EL (cell line): ENCODE measurements at regions not wholly inside any gene's neighbourhood (a gene's known extent, or its start where the extent isn't known, plus 50 kb on each side); places are given as distances from the start of the nearest gene placed in this dataset.

ENCODE experiments used
- DNase-seq: peaks from one replicate; pipeline ENCODE4 v3.0.0-alpha.2; 2016

DNA sequence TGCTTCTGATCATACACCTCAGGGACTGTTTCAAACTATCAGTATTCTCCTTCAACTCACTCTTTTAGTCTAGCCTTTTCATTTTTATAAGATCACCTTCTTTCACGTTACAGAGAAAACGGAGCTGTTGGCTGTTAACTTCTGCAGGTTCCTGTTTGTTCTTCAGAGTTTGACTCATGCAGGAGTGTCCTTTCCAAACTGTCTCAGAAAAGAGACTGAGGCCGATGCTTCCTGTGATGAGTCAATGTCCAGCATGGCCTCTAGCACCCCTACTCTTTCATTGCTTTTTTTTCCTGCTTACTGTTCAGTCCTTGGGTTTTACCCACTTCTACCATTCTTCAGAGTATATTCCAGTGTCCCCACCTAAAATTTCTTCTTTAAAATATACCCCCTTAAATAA, 240.8 kb upstream of the RGPD4 start:
- DNase-seq = peak; percentile 59

DNA sequence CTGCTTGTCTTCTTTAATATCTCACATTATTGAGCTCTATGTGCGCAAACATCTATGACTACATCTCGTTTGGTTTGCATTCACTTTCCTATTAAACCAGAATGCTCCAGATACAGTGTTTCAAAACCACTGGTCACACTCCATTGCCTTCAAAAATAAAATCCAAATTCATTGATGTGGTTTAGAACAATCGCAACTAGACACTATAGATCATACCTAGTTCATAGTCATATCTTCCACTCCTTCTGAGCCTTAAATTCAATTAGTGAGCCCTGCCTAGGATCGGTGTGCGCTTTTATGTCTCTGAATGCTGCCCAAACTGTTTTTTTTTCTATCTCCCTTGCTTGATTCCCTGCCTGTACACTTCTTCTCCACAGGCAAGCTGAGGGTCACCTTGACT, 238.5 kb upstream of the RGPD4 start:
- DNase-seq = no peak

DNA sequence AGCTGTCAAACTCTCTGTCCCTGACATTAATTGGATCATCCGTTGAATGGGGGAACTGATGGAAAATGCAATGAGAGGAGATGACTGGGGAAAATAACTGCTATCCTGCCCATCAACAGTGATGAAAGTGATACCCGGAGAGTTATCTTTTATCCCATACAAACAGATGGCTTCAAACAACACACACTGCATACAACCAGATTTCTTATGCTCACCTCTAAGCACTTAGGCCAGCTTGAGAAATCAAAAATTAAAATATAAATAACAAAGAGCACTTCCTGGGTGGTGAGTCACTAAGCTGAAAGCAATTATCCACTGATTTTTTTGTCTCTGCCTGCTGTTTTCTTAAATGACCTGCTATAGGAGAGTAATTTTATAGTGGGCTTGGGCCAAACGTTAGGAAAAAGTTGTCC, 237.6 kb upstream of the RGPD4 start:
- DNase-seq = peak; percentile 29

DNA sequence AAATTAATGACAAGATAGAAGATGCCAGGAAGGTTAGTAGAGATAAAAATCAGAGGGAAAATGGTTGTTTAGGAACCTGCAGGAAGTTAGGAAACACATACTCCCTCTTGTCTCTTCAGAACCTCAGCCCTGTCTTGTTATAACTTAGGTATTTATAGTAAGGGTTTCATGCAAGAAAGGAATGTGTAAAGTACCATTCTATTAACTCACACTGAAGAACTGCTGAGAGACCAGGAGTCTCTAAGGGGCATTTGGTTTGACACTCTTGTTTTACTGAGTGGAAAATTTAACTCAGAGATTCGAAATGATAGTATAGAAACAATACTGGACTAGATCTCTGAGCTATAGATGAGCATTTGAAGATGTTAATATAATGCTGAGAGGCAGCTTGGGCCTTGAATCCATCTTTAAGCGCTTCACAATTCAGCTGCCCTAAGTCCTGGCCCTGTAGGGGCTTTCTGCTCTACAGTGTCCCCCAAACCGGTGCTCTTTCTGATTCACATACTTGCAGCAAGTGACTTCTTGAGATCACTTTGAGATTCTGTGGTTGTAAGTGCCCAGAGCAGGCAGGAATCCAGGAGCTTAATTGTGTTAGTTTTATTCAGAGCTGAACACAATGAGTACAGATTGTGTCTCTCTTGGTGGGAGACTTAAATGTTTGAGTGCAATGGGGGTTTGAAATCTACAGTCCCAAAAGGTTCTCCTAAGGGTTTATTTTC, 235.0 kb upstream of the RGPD4 start:
- peak; percentile 51 for DNase-seq

DNA sequence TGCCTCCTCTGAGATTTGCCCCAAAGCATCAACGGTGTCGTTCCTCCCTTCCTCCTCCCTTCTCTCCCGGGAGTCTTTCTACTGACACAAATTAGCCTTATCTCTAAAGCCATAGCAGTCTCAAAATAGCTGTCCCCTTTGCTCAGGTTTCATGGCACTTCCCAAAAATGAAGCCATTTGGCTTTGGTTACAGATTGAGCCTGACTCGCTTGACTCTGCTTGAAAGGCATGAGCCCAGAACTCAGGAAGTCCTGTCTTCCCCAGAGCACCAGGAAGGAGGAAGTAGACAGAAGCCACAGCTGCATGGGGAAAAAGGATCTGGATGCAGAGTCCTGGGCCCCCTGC, 234.4 kb upstream of the RGPD4 start:
- DNase-seq = peak; percentile 12

DNA sequence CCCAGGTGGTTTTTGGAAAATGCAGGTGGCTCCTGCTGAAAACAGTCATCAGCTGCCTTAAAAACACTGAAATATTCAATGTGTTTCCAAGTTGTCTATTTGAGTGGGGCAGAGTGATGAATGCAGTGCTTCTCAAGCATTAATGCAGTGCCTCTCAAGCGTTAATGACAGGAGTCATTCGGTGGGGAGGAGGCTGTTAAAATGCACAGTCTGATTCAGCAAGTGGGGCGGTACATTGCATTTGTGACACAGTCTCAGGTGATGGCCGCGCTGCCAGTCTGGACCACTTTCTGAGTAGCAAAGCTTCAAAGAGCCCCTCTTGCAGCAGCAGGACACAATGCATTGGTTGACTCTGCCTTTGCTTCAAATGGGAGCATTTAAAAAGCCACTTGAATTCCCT, 231.4 kb upstream of the RGPD4 start:
- no peak for DNase-seq

DNA sequence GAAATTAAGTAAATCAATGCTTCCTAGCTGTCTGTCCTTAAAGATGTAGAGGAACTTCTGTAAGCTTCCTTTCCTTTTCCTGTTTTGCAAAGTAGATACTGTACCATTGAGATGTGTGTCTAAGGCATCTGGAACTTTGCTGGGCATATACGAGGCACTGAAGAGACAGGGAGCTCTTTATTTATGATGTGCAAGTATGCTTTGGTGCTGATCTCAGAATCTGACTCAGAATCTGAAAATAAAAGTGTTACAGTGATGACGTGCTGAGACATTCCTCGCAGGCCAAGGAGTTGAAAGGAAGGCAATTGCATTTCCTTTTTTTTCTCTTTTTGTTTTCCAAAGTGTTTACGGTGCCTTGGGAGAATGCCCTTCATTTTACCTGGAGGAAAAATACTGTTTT, 230.9 kb upstream of the RGPD4 start:
- DNase-seq = peak; percentile 82

DNA sequence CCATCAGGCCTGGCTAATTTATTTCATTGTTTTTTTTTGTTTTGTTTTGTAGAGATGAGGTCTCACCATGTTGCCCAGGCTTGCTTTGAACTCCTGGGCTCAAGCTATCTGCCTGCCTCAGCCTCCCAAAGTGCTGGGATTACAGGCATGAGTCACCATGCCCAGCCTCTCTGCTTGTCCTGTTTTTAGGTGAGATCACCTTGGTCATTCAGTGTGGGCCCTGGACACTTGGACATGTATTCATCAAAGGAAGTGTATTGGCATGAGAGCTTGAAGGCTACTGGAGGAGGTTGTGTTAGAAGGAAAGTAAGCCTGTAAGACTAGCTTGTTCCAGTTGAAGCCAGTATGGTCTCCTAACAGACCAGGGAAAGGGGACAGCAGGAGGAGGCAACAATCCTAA, 229.2 kb upstream of the RGPD4 start:
- no peak for DNase-seq

DNA sequence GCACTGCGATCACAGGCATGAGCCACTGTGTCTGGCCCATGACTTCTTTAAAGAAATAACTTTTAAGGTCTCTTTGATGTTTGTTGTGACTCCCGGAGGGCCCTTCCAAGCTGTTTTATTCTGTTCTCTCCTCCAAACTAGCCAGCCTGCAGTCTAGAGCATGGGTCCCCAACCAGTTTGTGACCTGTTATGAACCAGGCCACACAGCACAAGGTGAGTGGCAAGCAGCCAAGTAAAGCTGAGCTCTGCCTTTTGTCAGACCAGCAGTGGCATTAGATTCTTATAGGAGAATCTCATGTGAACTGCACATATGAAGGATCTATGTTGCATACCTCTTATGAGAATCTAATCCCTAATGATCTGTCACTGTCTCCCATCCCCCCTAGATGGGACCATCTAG, 223.9 kb upstream of the RGPD4 start:
- no peak for DNase-seq

DNA sequence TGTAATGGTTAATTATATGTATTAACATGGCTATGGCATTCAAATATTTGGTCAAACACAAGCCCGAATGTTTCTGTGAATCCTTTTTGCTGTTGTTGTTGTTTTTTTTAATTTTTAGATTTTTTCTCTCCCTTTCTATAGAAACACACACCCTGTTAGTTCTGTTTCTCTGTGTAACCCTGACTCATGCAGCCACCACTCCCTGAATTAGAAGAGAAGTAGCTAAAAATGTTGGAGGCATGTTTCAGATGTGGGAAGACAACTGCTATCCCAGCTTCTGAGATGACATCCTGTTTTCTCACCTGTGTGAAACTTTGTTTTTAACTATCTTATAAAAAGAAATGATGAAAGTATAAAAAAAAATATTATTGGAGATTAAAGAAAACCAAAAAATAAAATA, 219.6 kb upstream of the RGPD4 start:
- DNase-seq = no peak

DNA sequence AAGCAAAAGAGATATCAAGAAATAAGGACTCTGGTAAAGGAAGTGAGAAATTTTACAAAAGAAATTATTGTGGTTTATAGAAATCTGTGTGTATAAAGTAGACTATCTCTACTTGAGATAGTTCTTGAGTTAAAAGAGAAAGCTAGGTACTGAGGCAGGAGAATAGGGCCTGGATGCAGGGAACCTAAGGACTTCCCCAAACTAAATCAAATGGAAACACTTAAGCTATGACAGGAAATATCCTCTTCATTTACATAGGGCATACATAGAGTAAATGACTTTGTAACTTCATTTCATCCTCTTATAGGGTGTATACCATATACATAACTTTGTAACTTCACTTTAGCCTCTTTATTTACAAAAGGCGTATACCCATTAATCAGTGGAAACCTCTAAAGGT, 219.2 kb upstream of the RGPD4 start:
- no peak for DNase-seq

DNA sequence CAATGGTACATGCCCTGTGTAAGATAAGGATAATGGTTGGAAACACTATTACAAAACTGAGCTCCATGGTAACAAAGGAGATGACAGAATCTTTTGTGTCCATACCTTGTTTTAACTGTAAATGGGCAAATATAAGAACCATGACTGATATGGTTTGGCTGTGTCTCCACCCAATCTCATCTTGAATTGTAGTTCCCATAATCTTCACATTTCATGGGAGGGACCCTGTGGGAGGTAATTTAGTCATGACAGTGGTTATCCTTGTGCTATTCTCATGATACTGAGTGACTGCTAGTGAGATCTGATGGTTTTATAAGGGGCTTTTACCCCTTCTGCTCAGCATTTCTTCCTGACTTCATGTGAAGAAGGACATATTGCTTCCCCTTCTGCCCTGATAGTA, 211.7 kb upstream of the RGPD4 start:
- DNase-seq = no peak

DNA sequence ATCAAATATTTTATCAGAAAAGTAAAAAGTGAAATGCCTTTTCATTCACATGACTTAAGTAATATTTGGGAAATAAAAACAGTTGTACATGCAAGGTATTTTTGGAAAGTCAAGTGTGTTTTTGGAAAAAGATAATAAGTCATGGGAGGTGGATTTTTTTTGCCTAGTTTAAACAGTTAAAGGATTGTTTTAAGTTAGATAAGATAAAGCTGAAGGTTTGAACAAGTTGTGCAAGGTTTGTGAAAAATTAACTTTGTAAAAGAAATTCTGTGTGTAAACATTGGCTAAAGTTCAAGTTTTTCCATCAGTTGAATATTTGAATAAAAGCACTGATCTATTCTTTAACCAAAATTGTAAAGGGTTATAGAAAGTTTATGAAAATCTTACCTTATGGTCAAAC, 207.9 kb upstream of the RGPD4 start:
- no peak for DNase-seq

DNA sequence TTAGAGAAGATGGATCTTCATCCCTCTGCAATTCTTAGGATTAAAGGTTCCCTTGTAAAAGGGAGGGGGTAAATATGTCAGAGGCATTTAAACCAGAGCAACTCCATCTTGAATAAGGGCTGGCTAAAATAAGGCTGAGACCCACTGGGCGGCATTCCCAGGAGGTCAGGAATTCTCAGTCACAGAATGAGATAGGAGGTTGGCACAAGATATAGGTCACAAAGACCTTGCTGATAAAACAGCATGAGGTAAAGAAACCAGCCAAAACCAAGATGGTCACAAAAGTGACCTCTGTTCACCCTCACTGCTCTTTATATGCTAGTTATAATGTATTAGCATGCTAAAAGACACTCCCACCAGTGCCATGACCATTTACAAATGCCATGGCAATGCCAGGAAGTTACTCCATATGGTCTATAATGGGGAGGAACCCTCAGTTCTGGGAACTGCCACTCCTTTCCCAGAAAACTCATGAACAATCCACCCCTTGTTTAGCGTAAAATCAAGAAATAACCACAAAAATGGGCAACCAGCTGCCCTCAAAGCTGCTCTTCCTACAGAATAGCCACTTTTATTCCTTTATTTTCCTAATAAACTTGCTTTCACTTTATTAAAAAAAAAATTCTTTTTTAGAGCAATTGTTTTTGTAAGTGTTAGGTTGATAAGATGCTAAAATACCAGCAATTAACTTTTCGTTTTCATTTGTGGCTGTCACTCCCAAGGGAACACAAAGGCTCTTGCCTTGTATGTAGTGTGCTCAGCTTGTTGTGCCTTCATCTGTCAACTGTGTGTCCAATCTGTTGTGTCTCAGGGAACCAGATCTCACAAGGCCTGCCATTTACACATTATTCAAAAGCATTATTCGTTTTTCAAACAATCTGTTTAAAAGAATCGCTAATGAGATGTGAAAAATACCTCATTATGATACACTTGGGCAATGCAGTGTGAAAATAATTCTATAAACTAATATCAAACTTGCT, 205.2 kb upstream of the RGPD4 start:
- DNase-seq = no peak

DNA sequence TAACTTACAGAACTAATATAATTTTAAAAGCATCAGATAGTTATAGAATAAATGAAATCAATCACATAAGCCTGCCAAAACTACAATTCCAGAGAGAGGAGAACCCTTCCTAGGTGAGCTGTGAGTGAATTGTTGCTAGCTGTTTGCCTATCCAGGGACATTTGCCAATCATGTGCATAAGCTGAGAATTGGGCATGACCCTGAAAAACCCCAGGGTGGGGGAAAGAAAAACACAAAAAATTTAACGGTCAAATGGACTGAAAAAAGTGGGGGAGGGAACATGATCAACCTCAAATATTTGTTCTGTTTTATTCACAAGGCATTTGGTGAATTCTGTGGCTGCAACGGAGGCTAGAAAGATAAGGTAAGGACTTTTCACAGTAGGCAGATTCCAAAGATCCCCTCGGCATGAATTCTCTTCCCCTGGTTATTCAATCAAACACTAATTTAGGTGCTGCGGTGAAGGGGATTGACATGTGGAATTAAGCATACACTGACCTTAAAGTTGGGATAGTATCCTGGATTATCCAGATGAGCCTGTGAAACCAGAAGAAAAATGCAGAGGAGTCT, 203.9 kb upstream of the RGPD4 start:
- DNase-seq = no peak

DNA sequence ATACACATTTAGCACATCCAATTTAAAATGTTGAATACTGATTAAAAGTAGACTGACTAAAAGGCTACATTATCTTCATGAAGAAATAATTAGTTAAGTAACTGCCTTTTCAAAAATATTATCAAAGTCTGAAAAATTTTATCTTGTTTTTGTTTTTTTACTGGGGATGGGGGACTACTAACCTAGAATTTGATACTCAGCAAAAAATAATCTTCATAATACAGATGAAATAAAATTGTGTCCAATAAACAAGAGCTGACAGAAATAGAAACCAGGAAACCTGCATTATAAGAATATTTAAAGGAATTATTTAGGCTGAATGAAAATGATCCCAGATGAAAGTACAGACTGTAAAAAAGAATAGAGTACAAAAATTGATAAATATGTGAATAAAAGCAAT, 200.7 kb upstream of the RGPD4 start:
- no peak for DNase-seq

DNA sequence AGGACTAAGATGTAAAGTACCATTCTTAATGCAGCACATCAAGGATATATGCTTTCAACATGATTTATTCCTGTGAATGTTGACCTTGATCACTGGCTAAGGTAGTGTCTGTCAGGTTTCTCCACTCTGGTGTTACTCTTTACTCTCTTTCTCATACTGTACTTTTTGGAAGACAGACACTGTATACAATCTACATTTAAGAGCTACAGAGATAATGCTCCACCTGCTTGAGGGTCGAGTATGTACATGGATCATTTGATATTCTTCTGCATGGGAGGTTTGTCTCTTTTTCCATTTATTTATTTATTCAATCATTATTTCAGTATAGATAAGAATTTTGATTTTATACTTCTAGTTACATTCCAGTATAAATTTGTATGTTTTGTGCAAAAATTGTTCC, 199.5 kb upstream of the RGPD4 start:
- DNase-seq = peak; percentile 19

DNA sequence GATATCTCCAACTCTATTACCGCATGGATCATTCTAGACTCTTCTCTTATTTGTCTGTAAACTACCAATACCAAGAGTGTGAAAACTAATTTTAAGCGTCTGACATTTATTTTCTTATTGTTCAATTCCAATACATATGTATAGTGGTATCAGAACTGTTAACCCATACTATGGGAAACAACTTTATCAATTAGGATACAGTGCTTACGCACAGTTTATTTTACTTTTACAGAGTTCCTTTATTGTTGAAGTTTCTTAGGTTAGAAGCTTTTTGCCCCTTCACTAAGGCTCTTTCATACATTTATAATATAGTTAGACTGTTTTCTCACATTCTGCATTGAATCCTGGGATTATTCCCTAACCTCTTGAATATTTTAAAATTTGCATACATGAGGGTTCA, 198.8 kb upstream of the RGPD4 start:
- DNase-seq = no peak

DNA sequence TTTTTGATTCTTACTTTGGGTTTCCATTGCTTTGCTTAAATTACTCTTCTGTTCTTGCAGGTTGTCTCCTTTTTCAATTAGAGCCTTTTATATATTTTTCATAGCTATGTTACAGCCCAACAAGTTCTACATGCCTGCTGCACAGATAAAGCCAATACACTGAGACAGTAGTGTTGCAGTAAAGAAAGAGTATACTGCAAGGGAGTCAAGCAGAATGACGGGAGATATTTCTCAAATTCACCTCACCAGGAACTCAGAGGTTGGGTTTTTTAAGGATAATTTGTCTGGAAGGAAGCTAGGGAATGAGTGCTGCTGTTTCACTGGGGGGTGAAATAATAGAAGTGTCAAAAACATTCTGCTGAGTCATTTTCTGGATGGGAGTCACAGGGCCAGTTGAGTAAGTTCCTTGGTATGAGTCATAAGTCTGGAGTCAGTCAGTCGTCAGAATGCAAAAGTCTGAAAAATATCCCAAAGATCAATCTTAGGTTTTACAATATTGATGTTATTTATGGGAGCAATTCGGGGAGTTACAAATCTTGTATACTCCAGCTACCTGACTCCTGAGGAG, 193.0 kb upstream of the RGPD4 start:
- DNase-seq = peak; percentile 86

DNA sequence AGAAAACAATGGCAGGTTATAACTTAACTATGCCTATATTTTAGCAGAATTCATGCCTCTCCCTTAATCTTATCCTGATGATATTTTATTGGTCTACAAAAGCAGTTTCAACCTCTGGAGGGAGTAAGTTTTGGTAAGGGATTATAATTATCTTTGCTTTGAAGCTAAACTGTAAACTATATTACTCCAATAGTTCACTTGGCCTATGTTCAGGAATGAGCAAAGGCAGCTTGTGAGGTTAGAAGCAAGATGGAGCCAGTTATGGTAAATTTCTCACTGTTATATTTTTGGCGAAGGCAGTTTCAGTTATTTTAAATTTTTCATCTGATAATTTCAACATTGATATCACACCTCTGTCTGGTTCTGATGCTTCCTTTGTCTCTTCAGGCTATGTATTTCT, 192.5 kb upstream of the RGPD4 start:
- no peak for DNase-seq

DNA sequence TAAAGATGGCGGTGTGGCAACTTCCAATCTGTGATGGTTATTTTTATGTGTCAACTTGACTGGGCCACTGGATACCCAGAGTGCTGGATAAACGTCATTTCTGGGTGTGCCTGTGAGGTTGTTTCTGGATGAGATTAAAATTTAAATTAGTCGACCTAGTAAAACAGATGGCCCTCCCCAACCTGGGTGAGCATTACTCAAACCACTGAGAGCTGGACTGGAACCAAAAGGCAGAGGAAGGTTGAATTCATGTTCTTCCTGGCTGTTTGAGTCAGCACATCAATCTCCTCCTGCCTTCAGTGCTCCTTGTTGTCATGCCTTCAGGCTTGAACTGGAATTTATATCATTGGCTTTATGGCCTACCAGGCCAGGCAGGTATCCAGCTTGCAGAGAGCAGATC, 190.8 kb upstream of the RGPD4 start:
- peak; percentile 61 for DNase-seq

DNA sequence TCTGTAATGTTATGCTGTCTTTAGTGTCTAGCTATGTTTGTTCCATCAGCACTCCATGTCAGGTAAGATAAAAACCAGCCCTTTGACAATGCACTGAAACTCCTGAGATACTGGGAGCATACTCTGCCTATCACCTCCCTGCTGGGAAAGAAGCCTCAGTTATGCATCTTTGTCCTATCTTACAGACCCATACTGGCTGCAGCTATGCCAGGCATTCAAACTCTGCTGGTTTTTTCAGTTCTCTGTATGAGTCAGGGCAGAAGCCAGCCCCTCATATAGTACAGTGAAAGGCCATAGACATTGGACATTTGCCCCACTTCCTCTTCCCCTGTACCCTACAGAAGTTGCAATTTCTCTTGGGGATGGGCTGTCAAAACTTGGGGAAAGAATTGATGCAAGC, 181.1 kb upstream of the RGPD4 start:
- no peak for DNase-seq

DNA sequence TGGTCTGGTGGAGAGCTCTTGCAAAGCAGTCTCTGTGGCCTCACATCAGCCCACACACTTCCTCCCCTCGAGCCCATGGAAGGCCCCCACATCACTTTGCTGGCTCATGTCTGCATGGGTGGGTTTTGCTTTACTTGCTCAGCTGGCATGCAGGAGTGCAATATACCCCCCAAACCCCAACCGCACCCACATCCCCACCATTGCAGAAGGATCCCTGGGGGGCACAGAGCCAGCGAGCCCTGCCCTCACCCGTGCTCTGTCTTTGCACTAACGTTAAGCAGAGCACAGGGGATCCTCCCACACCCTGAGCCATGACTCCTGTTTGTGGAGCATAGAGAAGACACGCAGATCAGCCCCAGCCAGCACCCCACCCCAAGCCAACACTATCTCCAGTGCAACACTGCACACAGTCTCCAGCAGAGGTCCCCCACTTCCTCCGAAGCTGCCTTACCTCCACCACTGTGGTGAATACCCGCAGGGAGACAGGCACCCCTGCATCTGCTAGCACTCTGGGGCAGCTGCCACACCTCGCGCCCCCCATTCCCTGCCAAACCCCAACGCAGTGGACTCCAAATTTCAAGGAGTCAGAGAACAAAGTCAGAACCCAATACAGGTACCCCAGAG, 177.8 kb upstream of the RGPD4 start:
- DNase-seq = no peak
